IMR-90 (cell line): ENCODE measurements at regions not wholly inside any gene's neighbourhood (a gene's known extent, or its start where the extent isn't known, plus 50 kb on each side); places are given as distances from the start of the nearest gene placed in this dataset.

ENCODE experiments used
- ATAC-seq: fragments of 200-7000 bp; cut with Tn5 transposase; 2 replicates; pipeline ENCODE4 v1.9.1; 2020; ENCODE audit warnings: low read depth, mild to moderate bottlenecking, moderate library complexity
- BruUV-seq: library from RNA; stranded (reverse); fragments of 400-500 nt; replicated peaks from 2 replicates; lab custom pipeline; 2021; lab: Mats Ljungman, UMichigan
- CTCF ChIA-PET: fragments of 300-600 bp; formaldehyde crosslinking; extraction: SDS; loops from one replicate; lab custom pipeline; 2021; ENCODE audit warnings: antibody characterized with exemption; lab: Yijun Ruan, JAX
- POLR2A ChIA-PET: fragments of 300-600 bp; sonication (Branson Sonifier 250); formaldehyde crosslinking; loops from one replicate; lab custom pipeline; 2022; ENCODE audit warnings: antibody characterized with exemption; ENCODE audit not compliant: unreplicated experiment; lab: Charles Lee
- DNase-seq: peaks from one replicate; pipeline ENCODE4 v3.0.0; 2013
- H2AFZ ChIP-seq: replicated peaks from 2 replicates; pipeline ENCODE3; 2013; ENCODE audit warnings: low read length, mild to moderate bottlenecking; ENCODE audit not compliant: poor library complexity
- H2AK5ac ChIP-seq: 2 replicates; pipeline ENCODE4 v1.6.1; 2013; ENCODE audit warnings: low read depth, low read length, inconsistent platforms
- H2AK9ac ChIP-seq: replicated peaks from 2 replicates; pipeline ENCODE3; 2013; ENCODE audit warnings: mild to moderate bottlenecking, low read depth, low read length, moderate library complexity; ENCODE audit not compliant: poor library complexity
- H2BK120ac ChIP-seq: 2 replicates; pipeline ENCODE4 v1.6.1; 2013; ENCODE audit warnings: low read depth, low read length, inconsistent platforms
- H2BK15ac ChIP-seq: 3 replicates; pipeline ENCODE4 v1.6.1; 2013; ENCODE audit warnings: low read depth, low read length, inconsistent platforms
- H2BK20ac ChIP-seq: 2 replicates; pipeline ENCODE4 v1.6.1; 2013; ENCODE audit warnings: low read depth, mild to moderate bottlenecking, inconsistent platforms, low read length, moderate library complexity
- H2BK5ac ChIP-seq: 2 replicates; pipeline ENCODE4 v1.6.1; 2013; ENCODE audit warnings: mild to moderate bottlenecking, low read depth, low read length, inconsistent platforms; ENCODE audit not compliant: poor library complexity, severe bottlenecking
- H3K14ac ChIP-seq: replicated peaks from 2 replicates; pipeline ENCODE4 v1.6.1; 2013; ENCODE audit warnings: low read depth, low read length, inconsistent platforms
- H3K18ac ChIP-seq: 2 replicates; pipeline ENCODE4 v1.6.1; 2013; ENCODE audit warnings: low read depth, low read length, control low read depth
- H3K23ac ChIP-seq: 2 replicates; pipeline ENCODE4 v1.6.1; 2013; ENCODE audit warnings: low read depth, low read length, inconsistent platforms
- H3K27ac ChIP-seq: 2 replicates; pipeline ENCODE4 v1.5.1; 2013; ENCODE audit warnings: mild to moderate bottlenecking, control low read depth, low read length; ENCODE audit not compliant: insufficient read depth
- H3K27me3 ChIP-seq: 2 replicates; pipeline ENCODE4 v1.6.1; 2013; ENCODE audit warnings: low read length; ENCODE audit not compliant: control insufficient read depth, insufficient read depth
- H3K36me3 ChIP-seq: 2 replicates; pipeline ENCODE4 v1.6.1; 2013; ENCODE audit warnings: low read length, mixed read lengths; ENCODE audit not compliant: control insufficient read depth, insufficient read depth
- H3K4ac ChIP-seq: 2 replicates; pipeline ENCODE4 v1.6.1; 2013; ENCODE audit warnings: low read depth, low read length, inconsistent platforms
- H3K4me1 ChIP-seq: 2 replicates; pipeline ENCODE4 v1.6.1; 2013; ENCODE audit warnings: low read length, mixed read lengths; ENCODE audit not compliant: control insufficient read depth, insufficient read depth
- H3K4me2 ChIP-seq: 2 replicates; pipeline ENCODE4 v1.6.1; 2013; ENCODE audit warnings: low read depth, mild to moderate bottlenecking, control low read depth, low read length, moderate library complexity
- H3K4me3 ChIP-seq: 2 replicates; pipeline ENCODE4 v1.5.1; 2013; ENCODE audit warnings: low read depth, mild to moderate bottlenecking, control low read depth, low read length, moderate library complexity; ENCODE audit not compliant: insufficient read depth
- H3K56ac ChIP-seq: 2 replicates; pipeline ENCODE4 v1.6.1; 2013; ENCODE audit warnings: low read length, inconsistent platforms; ENCODE audit not compliant: insufficient read depth; ENCODE audit errors: extremely low read depth
- H3K79me1 ChIP-seq, 2 experiments: 2 replicates each; pipeline ENCODE4 v1.6.1; 2013; ENCODE audit warnings: low read length in 2 of 2, inconsistent platforms in 1 of 2, low read depth in 1 of 2
- H3K9ac ChIP-seq: 2 replicates; pipeline ENCODE4 v1.6.1; 2013; ENCODE audit warnings: low read depth, low read length, control low read depth
- H3K9me1 ChIP-seq: 2 replicates; pipeline ENCODE4 v1.6.1; 2013; ENCODE audit warnings: low read length, inconsistent platforms; ENCODE audit not compliant: insufficient read depth
- H3K9me3 ChIP-seq: 2 replicates; pipeline ENCODE4 v1.6.1; 2013; ENCODE audit warnings: low read length; ENCODE audit not compliant: control insufficient read depth, insufficient read depth
- H4K20me1 ChIP-seq: 2 replicates; pipeline ENCODE4 v1.6.1; 2013; ENCODE audit warnings: low read length, inconsistent platforms; ENCODE audit not compliant: insufficient read depth
- H4K5ac ChIP-seq: 2 replicates; pipeline ENCODE4 v1.6.1; 2013; ENCODE audit warnings: mild to moderate bottlenecking, low read depth, low read length, control low read depth
- H4K8ac ChIP-seq, 2 experiments: 2 replicates each; pipeline ENCODE4 v1.6.1; 2013; ENCODE audit warnings: low read depth in 2 of 2, low read length in 2 of 2, control low read depth in 1 of 2, inconsistent platforms in 1 of 2
- H4K91ac ChIP-seq: 2 replicates; pipeline ENCODE4 v1.6.1; 2013; ENCODE audit warnings: low read depth, low read length, inconsistent platforms; ENCODE audit not compliant: insufficient read depth
- BHLHE40 ChIP-seq: fragments of 150-350 bp; IDR thresholded peaks from 2 replicates; pipeline ENCODE4 v1.6.1; 2016; ENCODE audit warnings: mild to moderate bottlenecking, low read depth, low read length
- CEBPB ChIP-seq: IDR thresholded peaks from 2 replicates; pipeline ENCODE4 v1.6.1; 2012; ENCODE audit warnings: low read depth, low read length, improper control_type of control experiment
- CHD1 ChIP-seq: IDR thresholded peaks from 2 replicates; pipeline ENCODE4 v1.6.1; 2012; ENCODE audit warnings: low read depth, low read length, improper control_type of control experiment
- FOS ChIP-seq: fragments of 150-350 bp; IDR thresholded peaks from 2 replicates; pipeline ENCODE4 v1.6.1; 2016; ENCODE audit warnings: low read depth, low read length
- MAFK ChIP-seq: IDR thresholded peaks from 2 replicates; pipeline ENCODE4 v1.6.1; 2012; ENCODE audit warnings: low read depth, low read length, improper control_type of control experiment
- MAZ ChIP-seq: IDR thresholded peaks from 2 replicates; pipeline ENCODE4 v1.6.1; 2012; ENCODE audit warnings: low read depth, mild to moderate bottlenecking, low read length, improper control_type of control experiment, moderate library complexity, borderline replicate concordance
- MXI1 ChIP-seq: IDR thresholded peaks from 2 replicates; pipeline ENCODE4 v1.6.1; 2012; ENCODE audit warnings: low read depth, mild to moderate bottlenecking, low read length, moderate library complexity, borderline replicate concordance
- NFE2L2 ChIP-seq: fragments of 150-350 bp; IDR thresholded peaks from 2 replicates; pipeline ENCODE4 v1.6.1; 2016; ENCODE audit warnings: low read depth, mild to moderate bottlenecking, low read length
- POLR2A ChIP-seq: IDR thresholded peaks from 2 replicates; pipeline ENCODE4 v1.6.1; 2012; ENCODE audit warnings: mild to moderate bottlenecking, low read depth, low read length
- RAD21 ChIP-seq: IDR thresholded peaks from 2 replicates; pipeline ENCODE4 v1.6.1; 2012; ENCODE audit warnings: low read length, improper control_type of control experiment
- RCOR1 ChIP-seq: IDR thresholded peaks from 2 replicates; pipeline ENCODE4 v1.6.1; 2012; ENCODE audit warnings: mild to moderate bottlenecking, low read length, improper control_type of control experiment; ENCODE audit not compliant: insufficient replicate concordance
- RFX5 ChIP-seq: IDR thresholded peaks from 2 replicates; pipeline ENCODE4 v1.8.0; 2012; ENCODE audit warnings: low read depth, mild to moderate bottlenecking, low read length, moderate library complexity
- SMC3 ChIP-seq: fragments of 150-350 bp; IDR thresholded peaks from 2 replicates; pipeline ENCODE4 v1.6.1; 2016; ENCODE audit warnings: low read depth, mild to moderate bottlenecking, antibody characterized with exemption, low read length, moderate library complexity
- USF2 ChIP-seq: fragments of 150-350 bp; IDR thresholded peaks from 2 replicates; pipeline ENCODE4 v1.6.1; 2017; ENCODE audit warnings: mild to moderate bottlenecking, antibody characterized with exemption, low read length, low read depth
- WGBS, 2 experiments: methylation state at CpG; one replicate each; pipeline versions ENCODE4 v1.1.5 to v1.1.7; 2013; ENCODE audit warnings: missing lambda C conversion rate in 2 of 2; ENCODE audit not compliant: insufficient read length in 1 of 2; ENCODE audit errors: extremely low coverage in 2 of 2; 5-methylcytosine and 5-hydroxymethylcytosine counted together
- dilution Hi-C: fragments of 300-500 bp; cut with HindIII; formaldehyde crosslinking; loops from one replicate; pipeline ENCODE4 v1.14.3; 2018; ENCODE audit warnings: low sequenced_read_pairs; ENCODE audit not compliant: unreplicated experiment
- in situ Hi-C: fragments of 300-500 bp; cut with MboI; formaldehyde crosslinking; loops from 3 replicates; pipeline ENCODE4 v1.14.3; 2019; ENCODE audit warnings: low sequenced_read_pairs, inconsistent platforms, mixed read lengths
- intact Hi-C: fragments of 100-400 bp; cut with micrococcal nuclease; formaldehyde crosslinking; loops from 2 replicates; pipeline ENCODE4 v1.10.0; 2022
- TF ChIP-seq, protein P1 (sequence below): conservative IDR thresholded peaks from 2 replicates; pipeline ENCODE4 v1.5.1; 2012; ENCODE audit warnings: mild to moderate bottlenecking, low read depth, low read length, improper control_type of control experiment
- TF ChIP-seq, protein P2 (sequence below): fragments of 150-350 bp; IDR thresholded peaks from 2 replicates; pipeline ENCODE4 v1.6.1; 2016; ENCODE audit warnings: low read depth, mild to moderate bottlenecking, low read length, moderate library complexity, borderline replicate concordance

GRCh38 chr3:1527786-1528185, 435.0 kb downstream of the CNTN6 start:
- H3K23ac ChIP-seq: no peak overlapping the region
- no peak overlapping the region for H2BK120ac ChIP-seq
- WGBS, 2 experiments: no CpG with 5 or more reads among the region's 4 CpGs
- H3K4me2 ChIP-seq: no peak overlapping the region
- H3K9me1 ChIP-seq: no peaks in the 10 kb centered on the region
- no peak overlapping the region for H3K14ac ChIP-seq
- H3K4me1 ChIP-seq: no peaks in the 10 kb centered on the region
- no peak overlapping the region for H2AK9ac ChIP-seq
- H4K20me1 ChIP-seq: no peaks in the 10 kb centered on the region
- H2AK5ac ChIP-seq: no peak overlapping the region
- H3K9ac ChIP-seq: no peak overlapping the region
- H3K4me3 ChIP-seq: no peak overlapping the region
- TF ChIP-seq NFE2L2 (no peak), RAD21 (no peak), CEBPB (no peak), MAFK (no peak), MXI1 (no peak), FOS (no peak), SMC3 (no peak), POLR2A (no peak), RFX5 (no peak), USF2 (no peak), MAZ (no peak), RCOR1 (no peak), CHD1 (no peak), BHLHE40 (no peak)
- TF ChIP-seq, protein P1, sequence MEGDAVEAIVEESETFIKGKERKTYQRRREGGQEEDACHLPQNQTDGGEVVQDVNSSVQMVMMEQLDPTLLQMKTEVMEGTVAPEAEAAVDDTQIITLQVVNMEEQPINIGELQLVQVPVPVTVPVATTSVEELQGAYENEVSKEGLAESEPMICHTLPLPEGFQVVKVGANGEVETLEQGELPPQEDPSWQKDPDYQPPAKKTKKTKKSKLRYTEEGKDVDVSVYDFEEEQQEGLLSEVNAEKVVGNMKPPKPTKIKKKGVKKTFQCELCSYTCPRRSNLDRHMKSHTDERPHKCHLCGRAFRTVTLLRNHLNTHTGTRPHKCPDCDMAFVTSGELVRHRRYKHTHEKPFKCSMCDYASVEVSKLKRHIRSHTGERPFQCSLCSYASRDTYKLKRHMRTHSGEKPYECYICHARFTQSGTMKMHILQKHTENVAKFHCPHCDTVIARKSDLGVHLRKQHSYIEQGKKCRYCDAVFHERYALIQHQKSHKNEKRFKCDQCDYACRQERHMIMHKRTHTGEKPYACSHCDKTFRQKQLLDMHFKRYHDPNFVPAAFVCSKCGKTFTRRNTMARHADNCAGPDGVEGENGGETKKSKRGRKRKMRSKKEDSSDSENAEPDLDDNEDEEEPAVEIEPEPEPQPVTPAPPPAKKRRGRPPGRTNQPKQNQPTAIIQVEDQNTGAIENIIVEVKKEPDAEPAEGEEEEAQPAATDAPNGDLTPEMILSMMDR: no peak
- TF ChIP-seq, protein P2, sequence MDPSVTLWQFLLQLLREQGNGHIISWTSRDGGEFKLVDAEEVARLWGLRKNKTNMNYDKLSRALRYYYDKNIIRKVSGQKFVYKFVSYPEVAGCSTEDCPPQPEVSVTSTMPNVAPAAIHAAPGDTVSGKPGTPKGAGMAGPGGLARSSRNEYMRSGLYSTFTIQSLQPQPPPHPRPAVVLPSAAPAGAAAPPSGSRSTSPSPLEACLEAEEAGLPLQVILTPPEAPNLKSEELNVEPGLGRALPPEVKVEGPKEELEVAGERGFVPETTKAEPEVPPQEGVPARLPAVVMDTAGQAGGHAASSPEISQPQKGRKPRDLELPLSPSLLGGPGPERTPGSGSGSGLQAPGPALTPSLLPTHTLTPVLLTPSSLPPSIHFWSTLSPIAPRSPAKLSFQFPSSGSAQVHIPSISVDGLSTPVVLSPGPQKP: no peak
- no peak overlapping the region for H3K56ac ChIP-seq
- CTCF ChIA-PET: no interaction called here
- POLR2A ChIA-PET: no interaction called here
- no peaks in the 10 kb centered on the region for H3K36me3 ChIP-seq
- peaks cover 8% of the 10 kb centered on the region for H3K9me3 ChIP-seq
- no peak overlapping the region for H3K4ac ChIP-seq
- H4K8ac ChIP-seq: no peak overlapping the region
- no peak overlapping the region for H4K5ac ChIP-seq
- DNase-seq (no peak), ATAC-seq (no peak)
- H3K27ac ChIP-seq: no peak overlapping the region
- H3K18ac ChIP-seq: no peak overlapping the region
- no peak overlapping the region for H2BK20ac ChIP-seq
- H3K27me3 ChIP-seq: no peaks in the 10 kb centered on the region
- no peak overlapping the region for H4K91ac ChIP-seq
- H2BK15ac ChIP-seq: no peak overlapping the region
- no peak overlapping the region for H2BK5ac ChIP-seq
- no peak overlapping the region for H2AFZ ChIP-seq
- dilution Hi-C loops (no loop called here), in situ Hi-C loops (no loop called here), intact Hi-C loops (no loop called here)
- H3K79me1 ChIP-seq: no peaks in the 10 kb centered on the region
- BruUV-seq: no TSS peak
